MM.1S (cell line): ENCODE measurements at regions not wholly inside any gene's neighbourhood (a gene's known extent, or its start where the extent isn't known, plus 50 kb on each side); places are given as distances from the start of the nearest gene placed in this dataset.

Source experiments
- DNase-seq: peaks from one replicate; pipeline ENCODE4 v3.0.0-alpha.2; 2015
- H2AFZ ChIP-seq: fragments of 300-600 bp; sonication (generic); 2 replicates; pipeline ENCODE4 v1.6.0; 2016; ENCODE audit warnings: antibody characterized with exemption, low read length
- H3F3A ChIP-seq: fragments of 300-600 bp; sonication (generic); 2 replicates; pipeline ENCODE4 v1.6.1; 2016; ENCODE audit warnings: mild to moderate bottlenecking, antibody characterized with exemption, low read length, moderate library complexity, mixed read lengths; ENCODE audit not compliant: insufficient read depth
- H3K27ac ChIP-seq: fragments of 300-600 bp; sonication (generic); 2 replicates; pipeline ENCODE4 v1.5.1; 2016; ENCODE audit warnings: mild to moderate bottlenecking, low read length
- H3K27me3 ChIP-seq: fragments of 300-600 bp; sonication (generic); replicated peaks from 2 replicates; pipeline ENCODE4 v1.6.0; 2016; ENCODE audit warnings: low read length; ENCODE audit not compliant: insufficient read depth
- H3K36me3 ChIP-seq: fragments of 300-600 bp; sonication (generic); replicated peaks from 2 replicates; pipeline ENCODE4 v1.6.1; 2016; ENCODE audit warnings: mild to moderate bottlenecking, low read length, mixed read lengths; ENCODE audit not compliant: insufficient read depth
- H3K4me1 ChIP-seq: fragments of 300-600 bp; sonication (generic); 2 replicates; pipeline ENCODE4 v1.6.1; 2016; ENCODE audit warnings: low read length, mixed read lengths
- H3K4me2 ChIP-seq: fragments of 300-600 bp; sonication (generic); 2 replicates; pipeline ENCODE4 v1.6.0; 2016; ENCODE audit warnings: low read depth, low read length
- H3K4me3 ChIP-seq: fragments of 300-600 bp; sonication (generic); 2 replicates; pipeline ENCODE4 v1.5.1; 2016; ENCODE audit warnings: low read length, mixed read lengths
- H3K79me2 ChIP-seq: fragments of 300-600 bp; sonication (generic); 2 replicates; pipeline ENCODE4 v1.6.1; 2016; ENCODE audit warnings: mixed run types, low read length, mixed read lengths
- H3K9ac ChIP-seq: fragments of 300-600 bp; sonication (generic); 2 replicates; pipeline ENCODE4 v1.6.1; 2016; ENCODE audit warnings: low read length, mixed read lengths
- H3K9me2 ChIP-seq: fragments of 300-600 bp; sonication (generic); replicated peaks from 2 replicates; pipeline ENCODE4 v1.6.1; 2016; ENCODE audit warnings: mild to moderate bottlenecking, low read length, mixed read lengths; ENCODE audit not compliant: insufficient read depth
- H3K9me3 ChIP-seq: fragments of 300-600 bp; sonication (generic); replicated peaks from 2 replicates; pipeline ENCODE4 v1.6.1; 2016; ENCODE audit warnings: mild to moderate bottlenecking, low read length, mixed read lengths; ENCODE audit not compliant: insufficient read depth
- H4K20me1 ChIP-seq: fragments of 300-600 bp; sonication (generic); 2 replicates; pipeline ENCODE4 v1.6.1; 2016; ENCODE audit warnings: mild to moderate bottlenecking, low read length, moderate library complexity, mixed read lengths; ENCODE audit not compliant: insufficient read depth
- EZH2 ChIP-seq: fragments of 300-600 bp; sonication (generic); optimal IDR thresholded peaks from 2 replicates; pipeline ENCODE3; 2017; ENCODE audit warnings: low read depth, mild to moderate bottlenecking, antibody characterized with exemption, low read length, mixed read lengths
- EZH2phosphoT487 ChIP-seq: fragments of 300-600 bp; sonication (generic); IDR thresholded peaks from 2 replicates; pipeline ENCODE4 v1.6.1; 2018; ENCODE audit warnings: antibody characterized with exemption, low read length
- TF ChIP-seq, protein P1 (sequence below): fragments of 300-600 bp; sonication (generic); IDR thresholded peaks from 2 replicates; pipeline ENCODE4 v1.5.1; 2016; ENCODE audit warnings: antibody characterized with exemption, low read length, mixed read lengths

DNA sequence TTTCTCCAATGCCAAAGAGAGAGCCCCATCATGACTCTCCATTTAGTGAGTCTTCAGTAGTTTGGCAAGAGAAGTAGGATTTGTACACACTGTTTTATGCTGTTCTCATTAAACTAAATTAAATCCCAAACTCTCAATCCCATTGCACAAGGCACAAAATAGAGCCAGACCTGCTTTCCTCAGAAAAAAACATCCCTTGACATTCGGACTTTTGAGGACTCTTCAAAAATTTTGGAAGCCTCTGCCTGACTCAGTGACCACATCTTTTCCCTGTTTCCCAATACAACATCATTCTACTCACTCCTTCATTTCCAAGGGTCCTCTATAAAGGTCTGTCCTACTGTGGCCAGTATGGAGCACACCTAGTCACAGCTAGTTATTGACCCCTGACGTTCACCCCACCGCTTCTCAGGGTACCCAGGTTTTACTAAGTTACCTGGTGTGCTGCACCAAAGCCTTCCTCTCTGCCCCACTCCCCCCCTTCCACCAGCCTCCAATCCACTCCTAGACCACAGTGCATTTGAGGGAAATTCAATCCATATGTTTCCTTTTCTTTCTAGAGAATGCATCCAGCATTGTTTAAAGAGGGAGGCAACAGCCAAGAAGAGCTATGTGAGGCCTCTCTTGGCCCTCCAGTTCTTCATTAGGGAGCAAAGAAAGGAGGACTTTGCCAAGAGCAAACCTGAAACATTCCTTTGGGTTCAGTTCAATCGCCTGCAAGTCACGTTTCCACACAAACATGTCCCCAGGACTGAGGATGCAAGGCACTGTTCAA, 428.7 kb downstream of the PLPP3 start:
- H3K36me3 ChIP-seq: no peaks in the 10 kb centered on the region
- no peaks in the 10 kb centered on the region for H3K27me3 ChIP-seq
- no peak overlapping the region for H3K9ac ChIP-seq
- TF ChIP-seq EZH2phosphoT487 (no peak), EZH2 (no peak)
- TF ChIP-seq, protein P1, sequence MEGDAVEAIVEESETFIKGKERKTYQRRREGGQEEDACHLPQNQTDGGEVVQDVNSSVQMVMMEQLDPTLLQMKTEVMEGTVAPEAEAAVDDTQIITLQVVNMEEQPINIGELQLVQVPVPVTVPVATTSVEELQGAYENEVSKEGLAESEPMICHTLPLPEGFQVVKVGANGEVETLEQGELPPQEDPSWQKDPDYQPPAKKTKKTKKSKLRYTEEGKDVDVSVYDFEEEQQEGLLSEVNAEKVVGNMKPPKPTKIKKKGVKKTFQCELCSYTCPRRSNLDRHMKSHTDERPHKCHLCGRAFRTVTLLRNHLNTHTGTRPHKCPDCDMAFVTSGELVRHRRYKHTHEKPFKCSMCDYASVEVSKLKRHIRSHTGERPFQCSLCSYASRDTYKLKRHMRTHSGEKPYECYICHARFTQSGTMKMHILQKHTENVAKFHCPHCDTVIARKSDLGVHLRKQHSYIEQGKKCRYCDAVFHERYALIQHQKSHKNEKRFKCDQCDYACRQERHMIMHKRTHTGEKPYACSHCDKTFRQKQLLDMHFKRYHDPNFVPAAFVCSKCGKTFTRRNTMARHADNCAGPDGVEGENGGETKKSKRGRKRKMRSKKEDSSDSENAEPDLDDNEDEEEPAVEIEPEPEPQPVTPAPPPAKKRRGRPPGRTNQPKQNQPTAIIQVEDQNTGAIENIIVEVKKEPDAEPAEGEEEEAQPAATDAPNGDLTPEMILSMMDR: no peak
- H3K9me2 ChIP-seq: no peaks in the 10 kb centered on the region
- H3K4me3 ChIP-seq: no peak overlapping the region
- H2AFZ ChIP-seq: no peak overlapping the region
- no peaks in the 10 kb centered on the region for H4K20me1 ChIP-seq
- no peak for DNase-seq
- no peaks in the 10 kb centered on the region for H3K9me3 ChIP-seq
- H3K4me2 ChIP-seq: no peak overlapping the region
- no peaks in the 10 kb centered on the region for H3F3A ChIP-seq
- no peak overlapping the region for H3K27ac ChIP-seq
- H3K79me2 ChIP-seq: no peaks in the 10 kb centered on the region
- H3K4me1 ChIP-seq: no peaks in the 10 kb centered on the region

DNA sequence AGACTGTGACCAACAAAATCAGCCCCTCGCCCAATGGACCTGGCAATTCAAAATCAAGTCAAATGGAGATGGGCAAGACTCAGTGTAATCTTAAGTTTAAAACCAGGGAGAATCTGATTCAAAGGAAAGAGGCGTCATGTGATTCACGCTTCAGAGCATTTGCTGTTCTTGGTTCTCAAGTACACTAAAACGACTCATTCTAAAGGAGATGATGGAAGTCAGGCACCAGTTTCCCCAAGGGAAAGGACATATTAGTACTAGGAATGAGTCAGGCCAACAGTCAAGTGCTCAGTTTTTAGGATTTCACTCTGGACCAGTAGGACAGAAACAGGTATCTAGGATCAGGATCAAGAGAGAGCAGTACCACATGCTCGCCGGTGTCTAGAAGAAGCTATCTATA, 429.6 kb downstream of the PLPP3 start:
- H3K9ac ChIP-seq: no peak overlapping the region
- no peaks in the 10 kb centered on the region for H3K27me3 ChIP-seq
- H2AFZ ChIP-seq: no peak overlapping the region
- no peaks in the 10 kb centered on the region for H3K9me3 ChIP-seq
- TF ChIP-seq, protein P1: no peak
- TF ChIP-seq EZH2phosphoT487 (no peak), EZH2 (no peak)
- DNase-seq: no peak
- H3K9me2 ChIP-seq: no peaks in the 10 kb centered on the region
- no peaks in the 10 kb centered on the region for H3F3A ChIP-seq
- H3K79me2 ChIP-seq: no peaks in the 10 kb centered on the region
- no peaks in the 10 kb centered on the region for H3K4me1 ChIP-seq
- no peak overlapping the region for H3K4me3 ChIP-seq
- H3K4me2 ChIP-seq: no peak overlapping the region
- H3K27ac ChIP-seq: no peak overlapping the region
- H3K36me3 ChIP-seq: no peaks in the 10 kb centered on the region
- H4K20me1 ChIP-seq: no peaks in the 10 kb centered on the region

DNA sequence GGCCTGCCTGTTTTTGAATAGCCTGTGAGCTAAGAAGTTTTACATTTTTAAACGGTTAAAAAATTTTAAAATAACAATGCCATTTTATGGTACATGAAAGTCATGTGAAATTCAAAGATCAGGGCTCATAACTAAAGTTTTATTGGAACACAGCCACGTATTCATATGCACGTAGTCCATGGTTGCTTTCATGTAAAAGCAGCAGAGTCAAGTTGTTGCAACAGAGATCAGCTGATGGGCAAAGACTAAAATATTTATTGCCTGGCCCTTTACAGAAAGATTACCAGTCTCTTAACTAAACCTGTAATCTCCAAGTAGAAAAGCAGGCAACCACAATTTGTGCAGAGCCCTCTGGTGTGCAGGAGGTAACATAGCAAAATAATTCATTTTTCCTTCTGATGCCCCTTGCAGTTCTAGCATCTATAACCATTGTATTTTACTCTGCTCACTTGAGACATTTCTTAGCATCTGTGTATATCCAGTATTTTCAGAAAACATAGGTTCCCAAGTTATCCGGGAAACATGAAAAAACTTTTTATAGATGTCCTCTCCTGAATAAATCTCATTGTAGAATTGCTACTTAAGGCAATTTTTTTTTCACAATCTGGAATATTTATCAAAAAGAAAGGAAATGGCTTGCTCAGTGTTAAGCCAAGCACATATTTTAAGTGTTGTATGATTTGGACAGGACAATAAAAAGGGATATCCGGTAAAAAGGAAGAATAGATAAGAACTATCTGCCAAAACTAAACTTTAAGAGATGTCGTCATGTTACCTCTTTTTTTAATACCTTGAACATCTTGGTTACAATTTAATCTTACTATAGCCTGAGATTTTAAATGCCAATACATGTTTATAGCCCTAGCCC, 430.8 kb downstream of the PLPP3 start:
- Histone ChIP-seq H3K9me2 (no peaks in the 10 kb centered on the region), H4K20me1 (no peaks in the 10 kb centered on the region), H3K36me3 (no peaks in the 10 kb centered on the region), H2AFZ (no peak overlapping the region), H3K4me1 (no peaks in the 10 kb centered on the region), H3K27ac (no peak overlapping the region), H3K4me2 (no peak overlapping the region), H3K9ac (no peak overlapping the region), H3K27me3 (no peaks in the 10 kb centered on the region), H3K79me2 (no peaks in the 10 kb centered on the region), H3K4me3 (no peak overlapping the region), H3F3A (no peaks in the 10 kb centered on the region), H3K9me3 (no peaks in the 10 kb centered on the region)
- DNase-seq: no peak
- TF ChIP-seq, protein P1: 0 out of 2 replicates have a peak, but pooled peaks have one; percentile 5
- TF ChIP-seq EZH2phosphoT487: no peak
